Left lobe of liver (tissue), 2 donors: ENCODE measurements at regions not wholly inside any gene's neighbourhood (a gene's known extent, or its start where the extent isn't known, plus 50 kb on each side); places are given as distances from the start of the nearest gene placed in this dataset.

Experiments used
- ATAC-seq: fragments of 200-7000 bp; cut with Tn5 transposase; one replicate; pipeline ENCODE4 v1.9.1; 2020; ENCODE audit warnings: mild to moderate bottlenecking, moderate library complexity
- DNase-seq: peaks from one replicate; pipeline ENCODE4 v3.0.0-alpha.2; 2020; ENCODE audit warnings: low spot score
- donor health status: DM: no; HTN: no; CAD: no; lungs with moderate emphysema.
- donor health status: DM: no; HTN: yes; CAD: no.

DNA sequence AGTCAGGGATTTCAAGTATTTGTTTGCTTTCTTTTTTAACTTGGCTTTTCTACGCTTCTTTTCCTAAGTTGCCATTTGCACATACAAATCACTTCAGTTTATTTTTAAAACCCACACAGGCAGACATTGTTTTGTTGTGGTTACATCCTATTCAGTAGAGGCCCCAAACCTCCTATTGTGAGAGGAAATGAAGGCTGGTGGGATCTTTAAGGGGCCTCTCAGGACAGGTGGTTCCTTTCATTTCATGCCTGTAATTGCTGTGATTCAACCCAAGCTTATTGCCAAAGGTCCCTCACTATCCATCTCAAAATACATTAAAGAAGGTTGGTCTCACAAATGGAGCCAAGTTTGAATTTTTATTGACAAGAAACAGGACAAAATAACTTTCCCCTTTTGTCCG, 257.1 kb downstream of the ADAMTS20 start:
- ATAC-seq (no peak), DNase-seq (no peak)

DNA sequence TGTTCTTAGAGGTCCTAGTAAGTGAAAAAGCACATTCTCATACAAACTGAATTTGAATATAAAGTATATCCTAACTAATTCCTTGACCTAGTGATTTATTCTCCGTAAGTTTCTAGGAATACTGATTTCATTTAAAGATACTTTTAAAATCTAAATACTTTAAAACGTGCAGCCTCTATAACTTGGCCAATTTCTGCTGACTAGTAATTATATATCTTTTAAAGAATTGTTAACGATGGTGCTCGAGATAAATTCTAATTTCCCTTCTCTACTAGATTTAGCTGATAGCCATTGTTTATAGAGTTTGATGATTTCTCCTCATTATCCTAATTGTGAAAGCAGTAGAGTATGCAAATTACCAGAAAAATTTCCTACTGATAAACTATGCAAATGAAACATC, 257.9 kb downstream of the ADAMTS20 start:
- ATAC-seq (no peak), DNase-seq (no peak)

DNA sequence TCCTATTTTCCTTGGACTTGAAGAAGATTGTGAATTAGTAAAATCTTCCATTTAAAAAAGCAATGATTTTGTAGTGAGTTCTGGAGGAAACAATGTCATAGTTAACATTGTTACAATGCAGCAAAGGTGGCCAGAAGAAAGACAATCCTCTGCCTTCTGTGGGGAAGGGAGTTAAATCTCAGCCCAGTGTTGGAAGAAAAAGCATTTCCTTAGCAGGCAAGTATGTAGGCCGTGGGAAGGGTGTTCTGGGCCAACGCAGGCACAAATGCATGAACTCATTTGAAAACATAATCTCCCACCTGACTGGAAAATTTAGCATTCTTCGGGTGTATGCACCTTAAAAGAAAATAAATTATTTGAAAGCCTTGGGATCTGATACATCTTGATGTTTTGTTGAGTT, 258.6 kb downstream of the ADAMTS20 start:
- no peak for DNase-seq
- ATAC-seq, result no peak

DNA sequence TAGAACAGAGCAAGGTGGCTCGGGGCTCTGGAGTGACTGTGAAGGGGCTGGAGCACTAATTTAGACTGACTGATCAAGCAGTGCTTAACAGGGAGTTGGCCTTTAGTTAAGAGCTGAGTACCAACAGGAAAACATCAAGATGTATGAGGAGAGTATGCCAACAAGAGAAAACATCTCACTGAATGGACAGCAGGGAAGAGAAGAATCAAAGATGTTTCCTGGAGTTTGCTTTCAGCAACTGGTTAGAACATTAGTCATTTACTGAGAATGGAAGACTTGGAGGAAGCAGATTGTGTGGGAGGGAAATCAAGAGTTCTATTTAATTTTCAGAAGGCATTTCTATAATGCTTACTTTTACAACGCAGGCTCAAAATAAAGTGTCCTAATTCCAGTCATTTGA, 259.3 kb downstream of the ADAMTS20 start:
- no peak for ATAC-seq
- DNase-seq, result no peak

DNA sequence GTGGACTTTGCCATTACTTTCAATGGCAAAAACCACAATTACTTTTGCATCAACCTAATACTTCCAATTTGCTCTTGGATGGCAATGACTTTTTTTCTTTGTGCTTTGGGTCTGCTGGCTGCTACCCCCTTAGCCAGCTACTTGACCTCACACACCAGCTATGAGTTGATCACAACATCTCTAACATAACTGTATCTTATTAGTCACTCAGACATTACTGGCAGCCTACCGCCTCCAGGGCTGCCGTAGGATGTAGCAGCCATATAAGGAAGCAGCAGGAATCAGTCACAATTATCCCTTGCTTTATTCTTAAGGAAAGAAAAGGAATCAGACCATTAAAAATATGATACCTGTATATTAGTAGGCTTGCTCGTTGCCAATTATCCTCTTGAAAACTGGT, 260.5 kb downstream of the ADAMTS20 start:
- DNase-seq, result no peak
- ATAC-seq, result no peak

DNA sequence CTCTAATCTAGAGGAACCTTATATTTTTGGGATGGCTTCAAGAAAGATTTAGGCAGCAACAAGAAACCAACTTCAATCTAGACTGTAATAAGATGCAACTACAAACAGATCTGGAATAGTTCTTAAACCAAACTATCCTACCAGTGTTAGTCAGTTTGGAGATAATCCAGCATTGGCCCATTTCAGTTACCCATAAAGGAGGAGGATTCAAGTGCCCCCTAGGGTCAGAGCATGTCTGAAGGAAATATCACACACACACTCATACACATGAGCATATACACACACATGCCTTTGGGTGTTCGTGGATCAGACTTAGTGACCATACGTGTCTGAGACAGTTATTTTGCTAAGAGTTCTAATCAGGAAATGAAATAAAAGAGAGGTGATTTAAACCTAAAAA, 261.2 kb downstream of the ADAMTS20 start:
- DNase-seq (no peak), ATAC-seq (no peak)

DNA sequence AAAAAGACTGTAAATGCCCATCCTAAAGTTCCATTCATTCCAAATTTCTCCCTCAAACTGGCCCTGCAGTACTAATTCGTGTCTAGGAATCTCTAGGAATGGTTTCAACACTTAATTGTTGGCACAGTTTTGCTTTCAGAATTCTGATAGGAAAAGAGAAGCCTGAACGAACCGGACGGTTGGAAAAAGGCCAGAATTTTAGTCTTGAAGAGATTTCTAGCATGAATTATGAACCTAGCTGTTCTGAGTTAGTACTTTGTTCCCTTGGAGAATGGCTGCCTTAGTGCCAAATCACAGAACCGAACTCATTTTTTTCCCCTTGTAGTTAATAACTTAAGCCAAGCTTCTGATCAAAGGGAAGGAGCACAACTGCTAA, 262.6 kb downstream of the ADAMTS20 start:
- ATAC-seq, result no peak

DNA sequence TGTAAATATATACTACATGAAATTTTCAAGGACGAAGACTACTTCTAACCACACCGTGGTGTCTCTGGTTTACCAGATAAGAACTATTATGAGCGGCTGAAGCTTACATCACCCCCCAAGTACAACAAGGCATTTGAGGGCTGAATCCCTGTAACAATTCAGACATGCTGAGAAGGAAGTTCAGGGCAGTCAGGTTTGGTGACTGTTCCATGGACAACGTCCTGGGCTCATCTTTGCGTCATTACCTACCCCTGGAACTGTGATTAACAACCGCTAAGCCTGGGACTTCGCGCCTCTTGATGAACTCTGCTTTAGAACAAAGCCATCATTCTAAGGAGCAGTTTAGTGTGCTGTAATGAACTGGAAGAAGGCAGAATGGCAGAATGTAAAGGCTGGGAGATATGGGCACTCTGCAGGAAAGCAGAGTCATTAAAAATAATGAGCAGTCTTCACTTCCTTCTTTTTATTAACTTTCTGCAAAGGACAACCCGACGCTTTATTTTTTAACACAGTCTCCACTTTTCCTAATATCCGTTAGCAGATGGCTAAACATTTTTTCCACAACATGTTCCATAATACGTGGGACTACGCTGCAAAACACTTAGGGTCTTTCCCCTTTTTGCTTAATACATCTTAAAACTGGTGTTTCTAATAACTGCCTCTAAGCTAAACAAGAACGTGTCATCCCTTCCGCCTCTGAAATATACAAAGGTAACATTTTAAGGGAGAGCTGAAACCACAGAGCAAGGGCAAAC, 263.2 kb downstream of the ADAMTS20 start:
- no peak for DNase-seq
- no peak for ATAC-seq

More for the DNA sequence above, 262.6 kb downstream of the ADAMTS20 start:
- DNase-seq, result no peak

DNA sequence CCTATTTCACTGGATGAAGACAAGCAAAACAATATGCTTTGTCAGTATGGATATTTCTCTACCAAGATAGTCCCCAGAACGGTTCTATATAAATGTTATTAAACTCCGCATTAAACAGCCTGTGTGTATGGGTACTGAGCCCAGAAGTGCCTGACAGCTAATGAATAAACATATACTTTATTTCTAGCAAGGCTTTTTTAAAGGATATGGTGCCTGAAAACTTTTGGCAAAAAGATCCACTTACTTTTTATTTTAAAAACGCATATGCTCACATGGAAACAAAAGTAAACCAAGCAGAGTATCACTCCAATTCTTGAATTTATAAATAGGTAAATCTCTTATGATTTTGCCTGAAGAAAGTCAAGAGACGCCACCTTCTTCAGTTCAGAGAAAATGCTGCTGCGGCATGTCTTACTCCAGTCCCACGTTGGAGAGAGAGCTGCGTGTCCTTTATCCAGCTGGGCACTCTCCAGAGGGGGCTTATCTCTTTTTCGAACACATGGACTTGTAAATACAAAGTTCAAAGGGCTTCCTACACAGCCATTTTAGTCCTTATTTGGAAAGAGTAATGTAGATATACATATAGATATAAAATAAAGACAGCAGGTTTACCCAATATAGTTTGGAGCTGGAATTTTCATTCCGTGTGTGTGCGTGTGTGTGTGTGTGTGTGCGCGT, 264.2 kb downstream of the ADAMTS20 start:
- no peak for ATAC-seq
- DNase-seq, result no peak

DNA sequence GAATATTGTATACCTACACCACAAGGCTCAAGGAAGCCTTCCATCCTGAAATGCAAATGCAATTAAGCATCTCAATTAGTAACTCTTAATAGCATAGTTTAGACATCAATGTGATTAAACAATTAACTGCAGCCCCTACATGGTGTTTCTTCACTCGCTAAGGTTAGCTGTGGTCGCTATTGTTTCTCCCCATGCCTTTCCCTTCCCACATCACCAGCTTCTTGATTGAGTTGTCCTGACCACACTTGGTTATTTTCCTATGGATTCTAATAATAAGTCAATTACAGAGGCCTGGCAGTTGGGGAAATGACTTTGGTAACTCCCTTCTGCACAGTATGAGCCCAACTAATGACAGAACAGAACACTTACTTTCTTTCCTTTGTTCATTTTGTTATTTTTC, 265.0 kb downstream of the ADAMTS20 start:
- DNase-seq (no peak), ATAC-seq (no peak)

DNA sequence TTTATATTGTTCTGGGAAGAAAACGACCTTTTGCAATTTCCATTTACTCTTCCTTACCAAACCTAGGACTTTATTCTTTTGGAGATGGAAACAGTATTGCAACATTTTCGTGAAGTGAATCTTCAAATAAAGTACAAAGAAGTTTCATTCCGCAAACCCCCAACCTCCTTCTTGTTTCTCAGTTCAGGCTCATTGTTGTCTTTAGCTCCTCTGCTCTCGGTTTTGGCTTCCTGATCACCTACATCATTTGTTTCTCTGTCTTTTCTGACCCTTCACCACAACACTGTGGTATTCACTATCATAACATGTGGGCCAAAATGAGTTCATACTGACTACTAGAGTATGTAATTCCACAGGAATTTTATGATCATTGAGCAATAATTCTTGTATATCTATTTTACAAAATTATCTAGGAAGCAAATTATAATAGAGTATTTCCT, 266.8 kb downstream of the ADAMTS20 start:
- ATAC-seq (no peak), DNase-seq (no peak)

DNA sequence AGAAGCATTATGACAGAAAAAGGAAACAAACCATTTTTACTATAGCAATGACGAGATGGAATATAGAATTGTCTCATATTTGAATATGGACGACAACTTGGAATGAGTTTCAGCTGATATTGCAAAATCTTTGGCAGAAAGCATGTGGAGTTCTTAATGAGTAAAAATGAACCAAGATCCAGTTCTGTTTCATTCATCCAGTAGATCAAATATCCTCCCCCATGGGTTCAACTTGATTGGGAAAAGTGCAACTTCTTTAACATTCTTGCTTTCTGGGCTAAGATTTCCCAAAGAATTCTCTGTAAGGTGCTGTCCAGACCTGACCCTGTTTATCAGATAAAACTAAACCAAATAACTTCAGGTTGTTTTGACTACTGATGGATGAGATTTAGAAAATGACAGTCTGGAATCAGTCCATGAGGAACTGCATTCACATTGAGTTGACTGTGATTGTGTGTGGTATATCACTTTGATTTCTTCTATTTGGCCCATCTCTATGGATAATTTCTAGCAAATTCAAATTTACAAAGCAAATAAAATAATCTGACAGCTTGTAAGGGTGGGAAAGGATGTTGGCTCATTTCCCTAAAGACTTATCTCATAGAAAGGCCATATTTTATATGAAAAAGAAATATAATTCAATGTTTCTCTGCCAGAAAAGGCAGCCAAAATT, 267.4 kb downstream of the ADAMTS20 start:
- no peak for DNase-seq

DNA sequence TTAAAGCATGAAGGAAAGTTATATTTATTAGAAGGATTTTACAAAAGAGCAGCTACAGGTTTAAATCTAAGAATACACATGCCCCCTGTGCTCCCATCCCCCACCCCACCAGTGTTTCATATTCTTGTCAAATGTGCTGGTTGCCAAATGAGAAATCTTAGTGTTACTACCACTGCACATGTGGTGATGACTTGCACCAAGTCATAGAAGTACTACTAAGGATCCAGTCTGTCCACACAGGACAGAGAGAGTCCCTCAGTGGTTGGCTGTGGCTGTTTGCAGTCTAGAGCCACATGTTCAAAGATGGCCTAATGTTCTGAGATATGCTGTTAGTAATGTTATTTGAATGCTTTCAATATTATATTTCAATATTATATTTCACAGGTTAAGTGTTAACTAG, 268.8 kb downstream of the ADAMTS20 start:
- DNase-seq, result no peak

More for the DNA sequence above, 267.4 kb downstream of the ADAMTS20 start:
- no peak for ATAC-seq

DNA sequence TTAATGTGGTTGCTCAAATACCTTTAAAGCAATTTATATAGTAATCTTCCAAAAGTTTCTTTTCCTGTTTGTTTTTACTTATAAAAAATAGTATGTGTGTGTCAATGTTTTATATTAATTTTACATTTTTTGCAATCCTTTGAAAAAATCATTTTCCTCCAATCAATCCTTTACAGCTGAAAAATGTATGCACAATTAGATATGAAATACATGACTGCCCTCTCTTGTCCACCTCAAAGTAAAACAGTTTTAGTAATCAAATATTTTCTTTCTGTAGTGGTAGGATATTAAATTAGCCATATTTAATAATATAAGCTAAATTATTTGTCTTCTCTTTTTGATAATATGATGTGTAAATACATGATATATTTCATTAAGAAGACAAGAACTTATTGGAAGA, 269.9 kb downstream of the ADAMTS20 start:
- ATAC-seq, result no peak

More for the DNA sequence above, 268.8 kb downstream of the ADAMTS20 start:
- no peak for ATAC-seq

DNA sequence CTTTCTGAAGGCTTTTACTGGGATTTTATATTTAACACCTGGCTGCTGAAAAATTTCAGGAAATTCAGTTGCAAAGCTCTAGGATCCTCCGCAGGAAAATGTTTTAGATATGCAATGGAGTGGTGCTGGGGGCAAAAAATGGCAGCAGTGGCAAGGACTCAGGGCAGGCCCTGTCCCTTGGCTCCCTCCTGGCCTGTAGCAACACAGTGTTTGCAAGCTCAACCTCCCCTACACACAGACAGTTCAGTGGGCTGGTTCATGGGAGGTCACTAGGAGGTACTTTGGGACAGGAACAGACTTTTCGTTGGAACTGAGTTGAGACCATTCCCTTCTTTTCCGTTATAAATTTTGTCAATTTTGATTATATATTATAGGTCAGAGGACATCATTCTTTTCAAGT, 270.4 kb downstream of the ADAMTS20 start:
- DNase-seq (no peak), ATAC-seq (no peak)

More for the DNA sequence above, 269.9 kb downstream of the ADAMTS20 start:
- DNase-seq, result no peak

DNA sequence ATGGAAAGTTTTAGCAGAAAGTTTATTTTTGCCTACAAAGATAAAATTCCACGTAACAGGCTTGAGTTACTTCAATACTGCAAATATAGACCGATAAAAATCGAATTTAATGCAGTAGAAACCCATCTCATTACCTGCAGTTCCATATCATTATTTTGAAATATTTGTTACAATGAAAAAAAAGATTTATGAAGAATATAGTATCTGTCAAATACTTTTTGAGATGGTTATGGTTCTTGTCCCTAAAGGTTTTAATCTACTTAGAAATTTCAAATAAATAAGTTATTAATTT, 273.5 kb downstream of the ADAMTS20 start:
- ATAC-seq (no peak), DNase-seq (no peak)

DNA sequence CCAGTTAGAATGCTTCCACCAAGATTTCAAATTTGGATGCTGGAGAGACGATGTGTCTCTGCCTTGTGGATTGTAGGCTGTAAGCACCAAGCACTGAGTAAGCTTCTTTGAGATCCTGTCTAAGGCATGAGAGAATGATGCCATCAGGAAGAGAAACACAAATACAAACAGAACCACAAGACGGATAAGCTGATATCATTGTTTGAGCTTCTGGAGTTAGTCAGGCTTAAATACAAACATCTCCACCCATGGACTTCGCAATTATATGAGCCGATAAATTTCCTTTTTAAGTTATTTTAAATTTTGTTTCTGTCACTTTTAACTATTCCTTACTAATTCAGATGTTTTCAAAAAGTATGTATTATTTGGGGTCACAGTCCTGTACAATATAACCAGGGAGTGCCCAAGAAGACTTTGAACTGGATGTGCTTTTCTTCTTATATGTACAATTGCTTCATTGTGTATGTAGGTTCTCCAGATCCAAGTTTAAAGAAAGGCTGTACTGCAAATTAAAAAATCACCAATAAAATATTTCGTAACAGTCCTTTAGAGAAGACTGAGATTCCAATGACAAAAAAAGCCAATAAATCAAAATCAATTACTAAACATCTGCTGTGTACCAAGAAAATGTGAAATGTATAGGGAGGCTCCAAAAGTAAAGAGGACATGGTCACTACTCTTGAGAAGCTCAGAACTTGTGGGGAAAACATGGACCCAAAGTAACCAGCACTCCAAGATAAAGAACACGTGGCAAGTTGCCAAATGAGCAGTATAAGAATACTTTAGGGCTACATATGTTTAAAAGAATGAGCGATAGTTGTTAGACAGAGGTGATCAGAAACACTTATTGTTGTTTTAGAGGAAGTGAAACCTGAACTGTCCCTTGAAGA, 274.1 kb downstream of the ADAMTS20 start:
- ATAC-seq, result no peak
- no peak for DNase-seq

DNA sequence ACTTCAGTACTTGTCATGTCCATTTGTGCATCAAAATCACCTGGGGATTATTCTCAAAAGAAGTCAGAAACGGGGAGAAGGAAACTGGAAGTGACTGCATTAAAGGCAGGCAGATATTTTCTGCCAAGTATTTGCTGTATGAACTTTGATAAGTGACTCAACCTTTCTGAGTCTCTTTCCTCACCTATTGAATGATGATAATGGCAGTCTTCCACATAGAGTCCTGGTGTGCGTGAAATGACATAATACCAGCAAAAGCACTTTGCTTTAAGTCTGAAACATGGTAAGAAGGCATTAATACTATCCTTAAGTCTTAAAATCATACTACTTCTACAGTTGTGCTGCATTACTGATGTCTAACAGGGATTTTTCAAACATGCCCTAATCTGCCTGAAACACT, 278.5 kb downstream of the ADAMTS20 start:
- ATAC-seq (no peak), DNase-seq (no peak)

DNA sequence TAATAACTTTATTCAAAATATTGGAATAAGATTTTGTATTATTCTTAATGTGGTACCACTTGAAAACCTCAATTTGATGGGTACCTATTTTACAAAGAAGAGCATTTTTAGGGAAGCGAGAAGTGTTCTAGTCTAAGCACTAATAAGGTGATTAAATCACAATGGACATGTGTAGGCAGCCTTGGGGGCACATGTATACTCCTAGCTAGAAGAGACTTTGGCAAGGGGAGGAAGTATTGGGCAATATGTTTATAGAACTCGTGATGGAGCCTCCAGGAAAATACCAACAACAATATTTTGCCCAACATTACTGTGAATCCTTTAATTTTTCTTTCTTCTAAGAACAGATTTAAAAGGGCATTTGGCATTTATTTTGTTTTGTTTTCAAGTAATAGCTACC, 280.3 kb downstream of the ADAMTS20 start:
- DNase-seq (no peak), ATAC-seq (no peak)

DNA sequence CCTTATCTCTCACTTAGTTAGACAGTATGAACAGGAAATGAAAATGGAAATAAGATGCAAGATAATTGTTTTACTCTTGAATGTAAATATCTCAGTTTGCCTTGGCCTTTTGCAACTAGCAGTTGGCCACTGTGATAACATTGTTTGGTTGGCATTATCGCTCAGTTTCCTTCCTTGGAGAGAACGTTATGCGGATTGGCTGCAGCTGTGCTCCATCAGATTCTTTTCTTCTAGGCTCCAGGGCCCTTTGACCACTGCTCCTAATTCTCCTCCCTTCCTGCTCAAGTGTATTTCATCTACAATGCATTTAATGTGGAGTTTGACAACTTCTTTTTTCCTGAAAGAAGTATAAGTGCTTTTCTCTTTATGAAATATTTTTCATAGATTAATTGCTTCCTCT, 284.2 kb downstream of the ADAMTS20 start:
- no peak for DNase-seq

DNA sequence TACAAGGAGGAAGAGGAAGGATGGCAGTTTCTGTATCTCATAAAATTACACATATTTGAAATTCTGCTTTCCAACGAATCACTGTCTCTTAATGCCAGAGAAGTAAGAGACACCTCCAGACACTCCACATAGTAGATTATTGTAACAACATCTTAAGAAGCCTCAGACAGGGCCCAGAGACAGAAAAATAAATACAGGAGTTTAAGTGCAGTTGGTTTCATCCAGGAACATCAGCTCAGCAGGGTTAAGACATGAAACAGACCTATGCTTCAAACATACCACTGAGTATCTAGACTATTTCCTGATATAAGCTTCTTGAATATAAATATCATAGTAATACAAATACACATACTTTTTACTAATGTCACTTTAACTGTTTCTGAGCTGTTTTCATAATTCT, 290.3 kb downstream of the ADAMTS20 start:
- ATAC-seq (no peak), DNase-seq (no peak)

More for the DNA sequence above, 284.2 kb downstream of the ADAMTS20 start:
- peak; percentile 38 for ATAC-seq
